ENCODE measurements at regions not wholly inside any gene's neighbourhood (a gene's known extent, or its start where the extent isn't known, plus 50 kb on each side); places are given as distances from the start of the nearest gene placed in this dataset.

DNA sequence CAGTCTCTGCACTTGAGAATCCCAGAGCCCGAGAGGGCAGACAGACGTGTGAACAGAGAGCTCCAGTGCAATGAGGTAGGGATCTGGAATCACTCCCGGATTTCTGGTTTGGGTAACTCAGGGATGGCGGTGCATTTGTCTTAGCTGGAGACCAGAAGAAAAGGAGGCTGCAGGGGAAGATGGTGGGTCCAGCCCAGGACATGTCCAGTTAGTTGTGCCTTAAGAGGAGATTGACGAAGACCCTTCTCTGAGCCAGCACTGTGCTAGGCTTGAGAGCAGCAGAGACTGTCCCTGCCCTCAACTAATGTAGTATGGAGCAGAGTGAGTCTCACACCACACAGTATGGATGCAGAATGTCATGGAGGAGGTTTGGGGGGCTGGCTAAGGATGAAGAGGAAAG lies 150.6 kb upstream of the COPS8 start:
- Histone ChIP-seq H3K56ac (replicated peaks; ENCODE audit: insufficient read length, low read depth, low read length) (no peak overlapping the region), H2AFZ (ENCODE audit: low read length) (no peak overlapping the region), H2BK120ac (replicated peaks; ENCODE audit: low read depth, low read length) (no peak overlapping the region), H2BK20ac (ENCODE audit: low read length) (no peak overlapping the region), H3K4me2 (ENCODE audit: insufficient read depth in 1 of 2, low read depth in 2 of 2, low read length in 2 of 2) (no peak overlapping the region), H4K91ac (replicated peaks; ENCODE audit: insufficient read length, low read length) (no peak overlapping the region), H2BK15ac (ENCODE audit: low read length) (no peak overlapping the region), H3K79me2 (ENCODE audit: control insufficient read depth in 1 of 2, insufficient read depth in 2 of 2, low read length in 2 of 2) (no peaks in the 10 kb centered on the region), H3K4ac (replicated peaks; ENCODE audit: insufficient read length, low read depth, low read length) (no peak overlapping the region), H3K23me2 (ENCODE audit: low read depth, low read length) (no peaks in the 10 kb centered on the region; the same call in 1 of the 2 replicates), H3K9me3 (ENCODE audit: insufficient read depth in 2 of 2, low read depth in 1 of 2, low read length in 1 of 2) (no peaks in the 10 kb centered on the region), H3K9ac (replicated peaks in 1 of 4; ENCODE audit: extremely low read depth in 1 of 4, low read depth in 3 of 4, low read length in 3 of 4) (no peak overlapping the region), H3K4me3 (ENCODE audit: extremely low read depth in 1 of 4, insufficient read depth in 2 of 4, low read depth in 3 of 4, low read length in 4 of 4) (no peak overlapping the region), H2AK5ac (ENCODE audit: low read depth, low read length) (no peak overlapping the region), H3K79me1 (ENCODE audit: low read depth, low read length) (no peaks in the 10 kb centered on the region), H2BK12ac (ENCODE audit: low read depth, low read length) (no peak overlapping the region), H3K18ac (ENCODE audit: extremely low read depth, low read length) (no peak overlapping the region), H3K27me3 (replicated peaks in 1 of 4; ENCODE audit: control insufficient read depth in 3 of 4, extremely low read depth in 1 of 4, insufficient read depth in 3 of 4, low read length in 3 of 4) (no peaks in the 10 kb centered on the region), H2BK5ac (ENCODE audit: low read depth, low read length) (no peak overlapping the region), H4K8ac (ENCODE audit: extremely low read depth, insufficient read depth, low read length) (no peak overlapping the region), H3K27ac (ENCODE audit: low read depth, low read length) (no peak overlapping the region), H3K14ac (ENCODE audit: insufficient read length) (no peak overlapping the region), H3K23ac (ENCODE audit: insufficient read length) (no peak overlapping the region), H4K20me1 (replicated peaks in 1 of 2; ENCODE audit: control insufficient read depth in 1 of 2, insufficient read depth in 2 of 2, low read length in 2 of 2) (no peaks in the 10 kb centered on the region), H4K5ac (ENCODE audit: insufficient read length, low read depth, low read length) (no peak overlapping the region), H3K4me1 (replicated peaks in 1 of 4; ENCODE audit: control insufficient read depth in 3 of 4, insufficient read depth in 4 of 4, low read length in 3 of 4) (no peaks in the 10 kb centered on the region), H3K36me3 (ENCODE audit: control insufficient read depth in 2 of 4, insufficient read depth in 4 of 4, low read length in 3 of 4) (no peaks in the 10 kb centered on the region)
- DNase-seq (ENCODE audit: low read depth in 1 of 2, low spot score in 2 of 2) = peak in 1 of 2 experiments; percentile 22
- 85% methylated on average over 5 of the region's 5 CpGs; no CpG with 5 or more reads in 1 of the 2 experiments for WGBS, 2 experiments (ENCODE audit: extremely low coverage in 1 of 2, insufficient coverage in 1 of 2, insufficient read length in 1 of 2, insufficient replicate concordance in 2 of 2, low coverage in 1 of 2, low lambda C conversion rate in 2 of 2, missing lambda C conversion rate in 1 of 2)
- FAIRE-seq = no peak
- POLR2A ChIA-PET (ENCODE audit: partially characterized antibody) = no interaction called here
- TF ChIP-seq BACH1 (IDR thresholded peaks at IDR 0.05; ENCODE audit: low read length) (no peak), TAF1 (IDR thresholded peaks at IDR 0.05; ENCODE audit: low read depth, low read length) (no peak), POLR2A (IDR thresholded peaks at IDR 0.05; ENCODE audit: control extremely low read depth in 1 of 2, low read depth in 2 of 2, low read length in 2 of 2) (no peak), TBP (IDR thresholded peaks at IDR 0.05; ENCODE audit: low read depth, low read length) (no peak), KDM1A (IDR thresholded peaks at IDR 0.05; ENCODE audit: borderline replicate concordance, low read length) (no peak), KDM5A (IDR thresholded peaks at IDR 0.05; ENCODE audit: low read length) (no peak), ASH2L (IDR thresholded peaks at IDR 0.05; ENCODE audit: low read length) (no peak), KDM4A (IDR thresholded peaks at IDR 0.05; ENCODE audit: low read depth, low read length, severe bottlenecking) (no peak), GABPA (IDR thresholded peaks at IDR 0.05; ENCODE audit: borderline replicate concordance, insufficient read depth, low read length) (no peak)
- TF ChIP-seq, protein P1, sequence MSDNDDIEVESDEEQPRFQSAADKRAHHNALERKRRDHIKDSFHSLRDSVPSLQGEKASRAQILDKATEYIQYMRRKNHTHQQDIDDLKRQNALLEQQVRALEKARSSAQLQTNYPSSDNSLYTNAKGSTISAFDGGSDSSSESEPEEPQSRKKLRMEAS (IDR thresholded peaks at IDR 0.05) = no peak
- CTCF ChIA-PET (ENCODE audit: partially characterized antibody) = interaction anchor here (1.5 kb wide), 1 partner anchor 11 kb away, joined by 5 read pairs; no protein-coding TSS in a partner anchor

Measured in H1 (cell line).